ENCODE measurements at regions not wholly inside any gene's neighbourhood (a gene's known extent, or its start where the extent isn't known, plus 50 kb on each side); places are given as distances from the start of the nearest gene placed in this dataset.

DNA sequence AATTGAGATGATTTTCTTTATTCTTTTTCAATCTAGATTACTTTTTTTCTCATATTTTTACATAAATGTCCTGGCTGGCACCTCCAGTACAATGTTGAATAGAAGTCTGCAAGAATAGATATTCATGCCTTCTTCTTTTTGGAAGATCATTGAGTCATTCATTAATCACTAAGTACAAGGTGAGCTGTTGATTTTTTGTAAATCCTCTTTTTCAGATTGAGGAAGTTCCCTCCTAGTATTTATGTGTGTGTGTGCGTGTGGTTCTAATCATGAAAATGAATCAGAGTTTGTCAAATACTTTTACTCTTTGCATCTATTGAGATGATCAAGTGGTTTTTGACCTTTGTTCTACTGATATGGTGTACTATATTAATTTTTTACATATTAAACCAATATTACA, 859.3 kb downstream of the KCNT2 start:
- TF ChIP-seq EZH2phosphoT487 (IDR thresholded peaks at IDR 0.05; ENCODE audit: low read depth, severe bottlenecking, unreplicated experiment): no peak
- TF ChIP-seq CTCF (IDR thresholded peaks at IDR 0.05; ENCODE audit: poor library complexity): no peak
- TF ChIP-seq EZH2 (IDR thresholded peaks at IDR 0.05; ENCODE audit: borderline replicate concordance): no peak
